ENCODE measurements at regions not wholly inside any gene's neighbourhood (a gene's known extent, or its start where the extent isn't known, plus 50 kb on each side); places are given as distances from the start of the nearest gene placed in this dataset.
A peak's percentile ranks its signal among the peaks of the same experiment; 100 is the strongest.

- in situ Hi-C loops (cut with HindIII; ENCODE audit: low pct_unique_long_range_greater_than_20kb, low sequenced_read_pairs): no loop called here
- TF ChIP-seq JUND (IDR thresholded peaks at IDR 0.05; ENCODE audit: low read depth): no peak
- DNase-seq (ENCODE audit: low read depth in 1 of 2, low spot score in 1 of 2): no peak
Observed at GRCh38 chr12:31880340-31880739, 78.9 kb upstream of the RESF1 start.

- no peak for DNase-seq (ENCODE audit: low read depth in 1 of 2, low spot score in 1 of 2)
- no peak for TF ChIP-seq JUND (IDR thresholded peaks at IDR 0.05; ENCODE audit: low read depth)
- in situ Hi-C loops (cut with HindIII; ENCODE audit: low pct_unique_long_range_greater_than_20kb, low sequenced_read_pairs): no loop called here
Observed at GRCh38 chr12:31877884-31878283, 81.3 kb upstream of the RESF1 start.

GRCh38 chr12:31876568-31877424, 82.4 kb upstream of the RESF1 start:
- in situ Hi-C loops (cut with HindIII; ENCODE audit: low pct_unique_long_range_greater_than_20kb, low sequenced_read_pairs): no loop called here
- DNase-seq (ENCODE audit: low read depth in 1 of 2, low spot score in 1 of 2): no peak

GRCh38 chr12:31875609-31875964, 83.6 kb upstream of the RESF1 start:
- in situ Hi-C loops (cut with HindIII; ENCODE audit: low pct_unique_long_range_greater_than_20kb, low sequenced_read_pairs): no loop called here
- no peak for TF ChIP-seq JUND (IDR thresholded peaks at IDR 0.05; ENCODE audit: low read depth)
- no peak for DNase-seq (ENCODE audit: low read depth in 1 of 2, low spot score in 1 of 2)

More at GRCh38 chr12:31876568-31877424, 82.4 kb upstream of the RESF1 start:
- TF ChIP-seq JUND (IDR thresholded peaks at IDR 0.05; ENCODE audit: low read depth): no peak

GRCh38 chr12:31874961-31875608, 84.1 kb upstream of the RESF1 start:
- TF ChIP-seq JUND (IDR thresholded peaks at IDR 0.05; ENCODE audit: low read depth): no peak
- DNase-seq (ENCODE audit: low read depth in 1 of 2, low spot score in 1 of 2): no peak
- in situ Hi-C loops (cut with HindIII; ENCODE audit: low pct_unique_long_range_greater_than_20kb, low sequenced_read_pairs): no loop called here

- in situ Hi-C loops (cut with HindIII; ENCODE audit: low pct_unique_long_range_greater_than_20kb, low sequenced_read_pairs): no loop called here
- no peak for DNase-seq (ENCODE audit: low read depth in 1 of 2, low spot score in 1 of 2)
- TF ChIP-seq JUND (IDR thresholded peaks at IDR 0.05; ENCODE audit: low read depth): no peak
Observed at GRCh38 chr12:31872831-31873604, 86.2 kb upstream of the RESF1 start.

- TF ChIP-seq JUND (IDR thresholded peaks at IDR 0.05; ENCODE audit: low read depth): no peak
- in situ Hi-C loops (cut with HindIII; ENCODE audit: low pct_unique_long_range_greater_than_20kb, low sequenced_read_pairs): no loop called here
- DNase-seq (ENCODE audit: low read depth in 1 of 2, low spot score in 1 of 2): no peak
Observed at GRCh38 chr12:31869972-31870371, 89.2 kb upstream of the RESF1 start.

- in situ Hi-C loops (cut with HindIII; ENCODE audit: low pct_unique_long_range_greater_than_20kb, low sequenced_read_pairs): no loop called here
- peak in 1 of 2 experiments; percentile 22 for DNase-seq (ENCODE audit: low read depth in 1 of 2, low spot score in 1 of 2)
- no peak for TF ChIP-seq JUND (IDR thresholded peaks at IDR 0.05; ENCODE audit: low read depth)
Observed at GRCh38 chr12:31868965-31869364, 90.2 kb upstream of the RESF1 start.

- in situ Hi-C loops (cut with HindIII; ENCODE audit: low pct_unique_long_range_greater_than_20kb, low sequenced_read_pairs): no loop called here
- TF ChIP-seq JUND (IDR thresholded peaks at IDR 0.05; ENCODE audit: low read depth): no peak
Observed at GRCh38 chr12:31867292-31867691, 91.9 kb upstream of the RESF1 start.

GRCh38 chr12:31866523-31866922, 92.7 kb upstream of the RESF1 start:
- TF ChIP-seq JUND (IDR thresholded peaks at IDR 0.05; ENCODE audit: low read depth): no peak
- no peak for DNase-seq (ENCODE audit: low read depth in 1 of 2, low spot score in 1 of 2)
- in situ Hi-C loops (cut with HindIII; ENCODE audit: low pct_unique_long_range_greater_than_20kb, low sequenced_read_pairs): no loop called here

More at GRCh38 chr12:31867292-31867691, 91.9 kb upstream of the RESF1 start:
- no peak for DNase-seq (ENCODE audit: low read depth in 1 of 2, low spot score in 1 of 2)

- TF ChIP-seq JUND (IDR thresholded peaks at IDR 0.05; ENCODE audit: low read depth): no peak
- in situ Hi-C loops (cut with HindIII; ENCODE audit: low pct_unique_long_range_greater_than_20kb, low sequenced_read_pairs): no loop called here
Observed at GRCh38 chr12:31865023-31865422, 94.2 kb upstream of the RESF1 start.

GRCh38 chr12:31861360-31861759, 97.9 kb upstream of the RESF1 start:
- in situ Hi-C loops (cut with HindIII; ENCODE audit: low pct_unique_long_range_greater_than_20kb, low sequenced_read_pairs): no loop called here
- no peak for DNase-seq (ENCODE audit: low read depth in 1 of 2, low spot score in 1 of 2)
- no peak for TF ChIP-seq JUND (IDR thresholded peaks at IDR 0.05; ENCODE audit: low read depth)

More at GRCh38 chr12:31865023-31865422, 94.2 kb upstream of the RESF1 start:
- no peak for DNase-seq (ENCODE audit: low read depth in 1 of 2, low spot score in 1 of 2)

GRCh38 chr12:31860401-31860800, 98.8 kb upstream of the RESF1 start:
- no peak for DNase-seq (ENCODE audit: low read depth in 1 of 2, low spot score in 1 of 2)
- in situ Hi-C loops (cut with HindIII; ENCODE audit: low pct_unique_long_range_greater_than_20kb, low sequenced_read_pairs): no loop called here
- no peak for TF ChIP-seq JUND (IDR thresholded peaks at IDR 0.05; ENCODE audit: low read depth)

All from T47D (cell line).